K562 (cell line): ENCODE measurements at regions not wholly inside any gene's neighbourhood (a gene's known extent, or its start where the extent isn't known, plus 50 kb on each side); places are given as distances from the start of the nearest gene placed in this dataset.

Experiments used
- CHD1 ChIP-seq: fragments of 200-600 bp; sonication (generic); IDR thresholded peaks from one replicate; pipeline ENCODE4 v1.6.1; 2012; ENCODE audit warnings: mild to moderate bottlenecking, moderate library complexity, low read length, inconsistent platforms
- HDAC1 ChIP-seq, 2 experiments: fragments of 450-650 bp; IDR thresholded peaks; 2 replicates each; pipeline ENCODE4 v1.6.1; 2016 to 2017; ENCODE audit warnings: inconsistent platforms in 1 of 2, mild to moderate bottlenecking in 1 of 2, moderate library complexity in 1 of 2
- HNRNPLL ChIP-seq: fragments of 200-400 bp; formaldehyde crosslinking; IDR thresholded peaks from 2 replicates; pipeline ENCODE4 v1.6.1; 2017; ENCODE audit warnings: low read length, low read depth, mild to moderate bottlenecking; ENCODE audit not compliant: poor library complexity, severe bottlenecking
- MAFG ChIP-seq: fragments of 450-650 bp; conservative IDR thresholded peaks from 2 replicates; pipeline ENCODE4 v1.6.1; 2016; ENCODE audit warnings: missing genetic modification characterization, missing compliant biosample characterization
- MEF2A ChIP-seq: IDR thresholded peaks from 2 replicates; pipeline ENCODE4 v1.6.1; 2011; ENCODE audit warnings: low read depth, mild to moderate bottlenecking, low read length, moderate library complexity; ENCODE audit not compliant: control insufficient read depth
- NFE2L1 ChIP-seq: fragments of 450-650 bp; IDR thresholded peaks from 2 replicates; pipeline ENCODE4 v1.6.1; 2016; ENCODE audit warnings: missing genetic modification characterization, low read depth, mild to moderate bottlenecking, missing compliant biosample characterization, moderate library complexity, borderline replicate concordance
- PHB2 ChIP-seq: fragments of 450-650 bp; IDR thresholded peaks from 2 replicates; pipeline ENCODE4 v1.6.1; 2017; ENCODE audit warnings: low read depth
- POLR2A ChIP-seq: fragments of 450-650 bp; conservative IDR thresholded peaks from 2 replicates; pipeline ENCODE4 v1.6.1; 2016
- RNF2 ChIP-seq: sonication (generic); IDR thresholded peaks from 2 replicates; pipeline ENCODE4 v1.6.1; 2016
- TAF7 ChIP-seq: fragments of 450-650 bp; IDR thresholded peaks from 2 replicates; pipeline ENCODE4 v1.6.1; 2016; ENCODE audit warnings: missing genetic modification characterization, missing compliant biosample characterization
- XRCC4 ChIP-seq: IDR thresholded peaks from one replicate; pipeline ENCODE4 v1.6.1; 2011; ENCODE audit not compliant: insufficient read depth, insufficient read length; ENCODE audit errors: extremely low read depth
- ZNF311 ChIP-seq: fragments of 250-450 bp; sonication (Bioruptor Pico); IDR thresholded peaks from 2 replicates; pipeline ENCODE4 v1.4.0; 2020; ENCODE audit warnings: mild to moderate bottlenecking, moderate library complexity
- TF ChIP-seq, protein P1 (sequence below), 3 experiments: IDR thresholded peaks in 2 of 3; conservative IDR thresholded peaks in 1 of 3; 2 replicates each; pipeline ENCODE4 v1.5.1; 2011 to 2012; ENCODE audit warnings: low read length in 3 of 3, mild to moderate bottlenecking in 3 of 3, control low read depth in 2 of 3, improper control_type of control experiment in 1 of 3, inconsistent platforms in 1 of 3, low read depth in 1 of 3, mixed read lengths in 1 of 3, moderate library complexity in 1 of 3; ENCODE audit not compliant: insufficient read depth in 2 of 3

GRCh38 chr5:117487556-117487955 is 912.9 kb upstream of the SEMA6A start:
- TF ChIP-seq TAF7 (tag) (no peak), ZNF311 (CRISPR knock-in tag) (no peak), CHD1 (no peak), RNF2 (no peak), NFE2L1 (tag) (no peak), POLR2A (no peak), MEF2A (no peak), HNRNPLL (no peak), PHB2 (no peak), HDAC1 (IDR thresholded peaks at IDR 0.05) (no peak), MAFG (no peak), XRCC4 (no peak)
- TF ChIP-seq, protein P1, sequence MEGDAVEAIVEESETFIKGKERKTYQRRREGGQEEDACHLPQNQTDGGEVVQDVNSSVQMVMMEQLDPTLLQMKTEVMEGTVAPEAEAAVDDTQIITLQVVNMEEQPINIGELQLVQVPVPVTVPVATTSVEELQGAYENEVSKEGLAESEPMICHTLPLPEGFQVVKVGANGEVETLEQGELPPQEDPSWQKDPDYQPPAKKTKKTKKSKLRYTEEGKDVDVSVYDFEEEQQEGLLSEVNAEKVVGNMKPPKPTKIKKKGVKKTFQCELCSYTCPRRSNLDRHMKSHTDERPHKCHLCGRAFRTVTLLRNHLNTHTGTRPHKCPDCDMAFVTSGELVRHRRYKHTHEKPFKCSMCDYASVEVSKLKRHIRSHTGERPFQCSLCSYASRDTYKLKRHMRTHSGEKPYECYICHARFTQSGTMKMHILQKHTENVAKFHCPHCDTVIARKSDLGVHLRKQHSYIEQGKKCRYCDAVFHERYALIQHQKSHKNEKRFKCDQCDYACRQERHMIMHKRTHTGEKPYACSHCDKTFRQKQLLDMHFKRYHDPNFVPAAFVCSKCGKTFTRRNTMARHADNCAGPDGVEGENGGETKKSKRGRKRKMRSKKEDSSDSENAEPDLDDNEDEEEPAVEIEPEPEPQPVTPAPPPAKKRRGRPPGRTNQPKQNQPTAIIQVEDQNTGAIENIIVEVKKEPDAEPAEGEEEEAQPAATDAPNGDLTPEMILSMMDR (IDR thresholded peaks at IDR 0.05 in 2 of 3, conservative IDR thresholded peaks at IDR 0.05 in 1 of 3; ENCODE audit: insufficient read depth in 2 of 3, low read depth in 1 of 3, low read length in 3 of 3), result no peak
